ENCODE measurements at regions not wholly inside any gene's neighbourhood (a gene's known extent, or its start where the extent isn't known, plus 50 kb on each side); places are given as distances from the start of the nearest gene placed in this dataset.
A peak's percentile ranks its signal among the peaks of the same experiment; 100 is the strongest.

DNA sequence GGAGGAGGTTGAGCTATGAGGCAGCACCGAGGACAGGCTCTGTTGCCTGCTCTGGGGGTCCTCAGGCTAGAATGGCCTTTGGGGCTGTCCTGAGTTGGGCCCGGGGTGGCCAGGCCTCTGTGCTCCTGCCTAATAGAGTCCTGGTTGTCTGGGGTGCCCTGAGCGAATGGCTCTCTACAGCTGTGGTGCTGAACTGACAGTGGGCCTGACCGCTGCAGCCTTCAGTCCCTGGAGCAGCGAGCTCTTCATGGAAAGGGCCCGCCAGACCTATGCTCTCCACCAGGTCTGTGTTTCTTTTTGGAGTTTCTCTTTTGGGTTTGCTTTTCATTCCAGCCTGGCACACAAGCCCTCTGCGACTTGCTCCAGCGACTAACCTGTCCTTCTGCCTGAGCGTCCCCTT lies 679.0 kb upstream of the RAB6C start:
- Histone ChIP-seq H3K36me3 (replicated peaks in 1 of 2; ENCODE audit: insufficient read depth in 1 of 2, low read depth in 2 of 2) (no peaks in the 10 kb centered on the region), H3K27me3 (no peaks in the 10 kb centered on the region), H3K27ac (no peak overlapping the region), H3K4me3 (no peak overlapping the region), H3K9me3 (no peaks in the 10 kb centered on the region), H3K4me1 (peaks cover 25% of the 10 kb centered on the region)
- intact Hi-C loops (cut with DNase I) = no loop called here
- DNase-seq (no peak), ATAC-seq (no peak)
- 74 to 87% methylated on average over 7 of the region's 9 CpGs for WGBS, 2 donors
- TF ChIP-seq POLR2A (IDR thresholded peaks at IDR 0.05) = no peak
- TF ChIP-seq, protein P1, sequence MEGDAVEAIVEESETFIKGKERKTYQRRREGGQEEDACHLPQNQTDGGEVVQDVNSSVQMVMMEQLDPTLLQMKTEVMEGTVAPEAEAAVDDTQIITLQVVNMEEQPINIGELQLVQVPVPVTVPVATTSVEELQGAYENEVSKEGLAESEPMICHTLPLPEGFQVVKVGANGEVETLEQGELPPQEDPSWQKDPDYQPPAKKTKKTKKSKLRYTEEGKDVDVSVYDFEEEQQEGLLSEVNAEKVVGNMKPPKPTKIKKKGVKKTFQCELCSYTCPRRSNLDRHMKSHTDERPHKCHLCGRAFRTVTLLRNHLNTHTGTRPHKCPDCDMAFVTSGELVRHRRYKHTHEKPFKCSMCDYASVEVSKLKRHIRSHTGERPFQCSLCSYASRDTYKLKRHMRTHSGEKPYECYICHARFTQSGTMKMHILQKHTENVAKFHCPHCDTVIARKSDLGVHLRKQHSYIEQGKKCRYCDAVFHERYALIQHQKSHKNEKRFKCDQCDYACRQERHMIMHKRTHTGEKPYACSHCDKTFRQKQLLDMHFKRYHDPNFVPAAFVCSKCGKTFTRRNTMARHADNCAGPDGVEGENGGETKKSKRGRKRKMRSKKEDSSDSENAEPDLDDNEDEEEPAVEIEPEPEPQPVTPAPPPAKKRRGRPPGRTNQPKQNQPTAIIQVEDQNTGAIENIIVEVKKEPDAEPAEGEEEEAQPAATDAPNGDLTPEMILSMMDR (IDR thresholded peaks at IDR 0.05) = no peak

GRCh38 chr2:129301431-129301913 lies 678.0 kb upstream of the RAB6C start:
- ATAC-seq (peak; percentile 68), DNase-seq (peak in 1 of 4 donors; percentile 14)
- intact Hi-C loops (cut with DNase I) = no loop called here
- WGBS, 2 donors = 51 to 57% methylated on average over 5 of the region's 5 CpGs
- peak overlapping the region in 3 of 4 donors; percentile 0 to 47 (median 38) for H3K27ac ChIP-seq
- peaks cover 23% of the 10 kb centered on the region for H3K4me1 ChIP-seq
- H3K4me3 ChIP-seq = no peak overlapping the region
- no peaks in the 10 kb centered on the region for H3K36me3 ChIP-seq (replicated peaks in 1 of 2; ENCODE audit: insufficient read depth in 1 of 2, low read depth in 2 of 2)
- no peaks in the 10 kb centered on the region for H3K9me3 ChIP-seq
- no peaks in the 10 kb centered on the region for H3K27me3 ChIP-seq
- no peak for TF ChIP-seq POLR2A (IDR thresholded peaks at IDR 0.05)
- TF ChIP-seq, protein P1 (IDR thresholded peaks at IDR 0.05) = no peak

- intact Hi-C loops (cut with DNase I) = no loop called here
Measured at GRCh38 chr2:129302106-129302505, 677.4 kb upstream of the RAB6C start.

GRCh38 chr2:129302561-129303183 lies 676.8 kb upstream of the RAB6C start:
- intact Hi-C loops (cut with DNase I) = no loop called here
- H3K27ac ChIP-seq = no peak overlapping the region
- H3K9me3 ChIP-seq = no peaks in the 10 kb centered on the region
- 63 to 70% methylated on average over 6 of the region's 6 CpGs for WGBS, 2 donors
- H3K27me3 ChIP-seq = no peaks in the 10 kb centered on the region
- TF ChIP-seq, protein P1 (IDR thresholded peaks at IDR 0.05) = no peak
- no peak for TF ChIP-seq POLR2A (IDR thresholded peaks at IDR 0.05)
- peaks cover 11% of the 10 kb centered on the region for H3K4me1 ChIP-seq
- no peaks in the 10 kb centered on the region for H3K36me3 ChIP-seq (replicated peaks in 1 of 2; ENCODE audit: insufficient read depth in 1 of 2, low read depth in 2 of 2)
- H3K4me3 ChIP-seq = no peak overlapping the region
- ATAC-seq (no peak), DNase-seq (no peak)

More at GRCh38 chr2:129302106-129302505, 677.4 kb upstream of the RAB6C start:
- Histone ChIP-seq H3K4me1 (peaks cover 16% of the 10 kb centered on the region), H3K4me3 (no peak overlapping the region), H3K36me3 (replicated peaks in 1 of 2; ENCODE audit: insufficient read depth in 1 of 2, low read depth in 2 of 2) (no peaks in the 10 kb centered on the region), H3K27ac (peak overlapping the region in 2 of 4 donors; percentile 0 to 38), H3K27me3 (no peaks in the 10 kb centered on the region), H3K9me3 (no peaks in the 10 kb centered on the region)
- TF ChIP-seq POLR2A (IDR thresholded peaks at IDR 0.05) = no peak
- TF ChIP-seq, protein P1 (IDR thresholded peaks at IDR 0.05) = no peak
- no peak for DNase-seq
- WGBS, 2 donors = 60 to 61% methylated on average over 6 of the region's 6 CpGs
- ATAC-seq = no peak

DNA sequence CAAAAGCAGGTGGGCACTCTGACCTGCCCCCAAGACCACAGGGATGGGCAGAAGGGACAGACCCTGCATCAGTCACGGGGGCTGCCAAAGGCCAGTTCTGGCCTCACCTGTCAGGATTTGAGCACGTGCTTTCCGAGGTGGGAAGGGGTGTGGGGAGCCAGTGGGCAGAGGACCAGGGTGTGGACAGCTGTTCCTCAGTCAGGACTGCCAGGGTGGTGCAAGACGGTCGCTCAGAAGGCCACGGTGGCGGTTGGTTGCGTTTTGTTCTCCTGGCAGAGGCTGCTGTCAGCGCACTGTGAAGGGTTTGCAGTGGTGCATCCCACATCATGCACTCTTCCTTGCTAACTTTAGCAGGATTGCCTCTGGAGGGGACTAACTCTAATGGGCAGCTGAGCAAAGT lies 665.3 kb upstream of the RAB6C start:
- TF ChIP-seq POLR2A (IDR thresholded peaks at IDR 0.05) = no peak
- TF ChIP-seq, protein P1 (IDR thresholded peaks at IDR 0.05) = no peak
- Histone ChIP-seq H3K4me1 (no peaks in the 10 kb centered on the region), H3K36me3 (replicated peaks in 1 of 2; ENCODE audit: insufficient read depth in 1 of 2, low read depth in 2 of 2) (no peaks in the 10 kb centered on the region), H3K9me3 (no peaks in the 10 kb centered on the region), H3K27me3 (no peaks in the 10 kb centered on the region), H3K4me3 (no peak overlapping the region), H3K27ac (no peak overlapping the region)
- DNase-seq = no peak
- WGBS, 2 donors = 82 to 83% methylated on average over 9 of the region's 9 CpGs
- no peak for ATAC-seq
- intact Hi-C loops (cut with DNase I) = no loop called here
